Epithelial cell of esophagus (primary cell): ENCODE measurements at regions not wholly inside any gene's neighbourhood (a gene's known extent, or its start where the extent isn't known, plus 50 kb on each side); places are given as distances from the start of the nearest gene placed in this dataset.

Experiments
- DNase-seq: peaks from one replicate; pipeline ENCODE4 v3.0.0; 2010; ENCODE audit warnings: low read depth
- H3K4me3 ChIP-seq: 2 replicates; pipeline ENCODE4 v1.5.1; 2011; ENCODE audit warnings: mild to moderate bottlenecking, low read length, control low read depth
- TF ChIP-seq, protein P1 (sequence below): IDR thresholded peaks from 2 replicates; pipeline ENCODE4 v1.5.1; 2011; ENCODE audit warnings: low read depth, mild to moderate bottlenecking, low read length, control low read depth, inconsistent platforms; ENCODE audit not compliant: insufficient read depth; ENCODE audit errors: missing control alignments

DNA sequence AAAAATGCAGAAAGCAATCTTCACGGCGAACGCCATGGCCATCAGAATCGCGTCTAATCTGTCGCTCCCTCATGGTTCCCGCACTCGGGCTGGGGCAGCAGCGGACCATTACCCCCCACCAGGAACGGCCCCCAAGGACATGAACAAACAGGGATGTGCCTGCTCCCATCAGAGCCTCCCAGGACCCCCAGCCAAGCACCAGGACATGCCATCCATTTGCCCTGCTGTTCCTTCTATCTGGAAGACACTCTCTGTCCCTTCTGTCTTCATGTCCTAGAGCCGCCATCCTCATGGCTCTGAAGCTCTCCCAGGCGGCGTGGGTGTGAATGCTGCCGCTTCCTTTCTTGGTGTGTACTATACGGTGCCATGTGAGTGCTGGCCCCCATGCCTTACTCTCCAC is 371.8 kb downstream of the BCL11B start:
- TF ChIP-seq, protein P1, sequence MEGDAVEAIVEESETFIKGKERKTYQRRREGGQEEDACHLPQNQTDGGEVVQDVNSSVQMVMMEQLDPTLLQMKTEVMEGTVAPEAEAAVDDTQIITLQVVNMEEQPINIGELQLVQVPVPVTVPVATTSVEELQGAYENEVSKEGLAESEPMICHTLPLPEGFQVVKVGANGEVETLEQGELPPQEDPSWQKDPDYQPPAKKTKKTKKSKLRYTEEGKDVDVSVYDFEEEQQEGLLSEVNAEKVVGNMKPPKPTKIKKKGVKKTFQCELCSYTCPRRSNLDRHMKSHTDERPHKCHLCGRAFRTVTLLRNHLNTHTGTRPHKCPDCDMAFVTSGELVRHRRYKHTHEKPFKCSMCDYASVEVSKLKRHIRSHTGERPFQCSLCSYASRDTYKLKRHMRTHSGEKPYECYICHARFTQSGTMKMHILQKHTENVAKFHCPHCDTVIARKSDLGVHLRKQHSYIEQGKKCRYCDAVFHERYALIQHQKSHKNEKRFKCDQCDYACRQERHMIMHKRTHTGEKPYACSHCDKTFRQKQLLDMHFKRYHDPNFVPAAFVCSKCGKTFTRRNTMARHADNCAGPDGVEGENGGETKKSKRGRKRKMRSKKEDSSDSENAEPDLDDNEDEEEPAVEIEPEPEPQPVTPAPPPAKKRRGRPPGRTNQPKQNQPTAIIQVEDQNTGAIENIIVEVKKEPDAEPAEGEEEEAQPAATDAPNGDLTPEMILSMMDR = no peak
- H3K4me3 ChIP-seq = no peak overlapping the region
- no peak for DNase-seq

DNA sequence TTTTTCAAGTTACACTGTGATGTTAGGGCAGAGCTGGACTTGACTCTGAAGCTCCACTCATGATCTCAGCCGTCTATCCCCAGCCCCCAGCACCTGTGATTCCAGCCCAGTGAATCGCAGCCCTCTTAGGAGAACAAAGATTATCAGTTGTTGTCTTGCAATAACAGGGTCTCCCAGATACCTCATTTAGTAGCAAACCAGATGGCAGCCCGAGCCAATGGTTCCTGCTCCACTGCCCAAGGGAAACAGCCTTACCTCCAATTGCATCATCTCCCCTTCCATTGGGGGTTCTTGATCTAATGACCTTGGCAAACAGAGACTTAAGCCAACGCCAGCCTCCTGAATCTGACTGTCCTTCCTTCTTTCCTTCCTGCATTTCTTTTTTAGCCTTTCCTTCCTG is 371.2 kb downstream of the BCL11B start:
- DNase-seq = no peak
- TF ChIP-seq, protein P1 = no peak
- H3K4me3 ChIP-seq = no peak overlapping the region

DNA sequence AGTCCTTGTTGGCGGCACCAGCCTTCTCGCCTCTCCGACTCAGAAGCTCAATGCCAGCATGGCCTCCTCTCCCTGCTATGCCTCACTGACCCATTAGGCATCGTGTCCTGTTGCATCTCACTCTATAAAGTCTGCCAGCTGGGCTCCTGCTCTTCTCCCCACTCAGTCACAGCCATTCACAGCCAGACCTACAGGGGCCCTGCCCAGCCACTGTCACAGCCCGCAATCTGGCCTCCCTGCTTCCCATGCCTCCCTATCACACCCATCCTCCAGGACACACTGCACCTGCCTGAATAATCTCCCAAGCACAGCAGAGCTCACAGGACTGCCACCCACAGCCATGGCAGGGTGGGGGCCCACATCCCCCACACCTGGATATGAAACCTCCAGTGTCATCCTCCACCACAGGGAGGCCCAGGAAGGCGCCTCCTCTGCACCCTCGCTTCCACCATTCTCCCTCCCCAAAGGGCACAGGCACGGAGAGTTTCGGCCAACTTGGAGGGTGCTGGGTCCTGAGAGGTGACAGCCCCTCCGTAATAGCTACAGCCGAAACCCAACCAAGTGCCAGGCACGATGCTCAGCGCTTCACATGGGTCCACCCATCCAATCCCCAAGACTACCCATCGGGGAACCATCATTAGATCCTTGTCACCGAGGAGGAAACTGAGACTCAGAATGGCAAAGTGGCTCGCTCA is 370.3 kb downstream of the BCL11B start:
- H3K4me3 ChIP-seq = no peak overlapping the region
- DNase-seq = no peak
- TF ChIP-seq, protein P1 = no peak

DNA sequence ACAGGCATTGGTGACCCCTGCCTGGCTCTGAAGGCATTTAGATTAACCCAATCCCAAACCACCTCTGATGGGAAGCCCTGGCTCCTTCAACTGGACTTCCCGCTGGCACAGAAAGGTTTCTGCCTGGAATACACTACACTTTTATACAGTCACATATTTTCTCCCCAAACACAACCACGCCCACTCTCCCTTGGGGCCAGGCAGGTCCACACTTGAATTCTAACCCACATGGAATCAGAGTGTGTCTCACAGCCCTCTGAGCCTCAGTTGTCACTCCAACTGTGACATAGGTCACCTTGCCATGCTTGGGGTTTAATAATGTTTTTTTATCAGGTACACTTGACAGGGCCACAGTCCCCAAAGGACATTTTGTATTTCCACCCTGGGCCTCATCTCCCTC is 368.6 kb downstream of the BCL11B start:
- TF ChIP-seq, protein P1 = no peak
- DNase-seq = peak; percentile 89
- H3K4me3 ChIP-seq = no peak overlapping the region

DNA sequence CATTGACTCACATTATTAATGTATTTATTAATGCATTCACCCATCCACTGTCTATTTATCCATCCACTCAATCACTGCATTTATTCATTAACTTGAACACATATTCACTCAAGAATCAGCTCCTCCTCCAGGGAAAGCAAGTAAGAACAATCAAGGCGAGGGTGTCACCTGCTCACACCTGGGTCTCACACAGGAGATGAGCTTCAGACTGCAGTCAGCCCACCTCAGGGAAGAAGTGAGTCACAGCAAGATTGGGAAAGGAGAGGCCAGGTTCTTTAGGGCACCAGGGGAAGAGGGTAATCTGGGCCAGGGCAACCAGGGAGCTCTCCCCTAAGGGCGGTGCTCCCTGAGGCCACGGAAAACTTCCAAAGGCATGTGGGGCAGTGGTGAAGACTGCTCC is 367.3 kb downstream of the BCL11B start:
- TF ChIP-seq, protein P1 = no peak
- peak; percentile 77 for DNase-seq
- H3K4me3 ChIP-seq = no peak overlapping the region

DNA sequence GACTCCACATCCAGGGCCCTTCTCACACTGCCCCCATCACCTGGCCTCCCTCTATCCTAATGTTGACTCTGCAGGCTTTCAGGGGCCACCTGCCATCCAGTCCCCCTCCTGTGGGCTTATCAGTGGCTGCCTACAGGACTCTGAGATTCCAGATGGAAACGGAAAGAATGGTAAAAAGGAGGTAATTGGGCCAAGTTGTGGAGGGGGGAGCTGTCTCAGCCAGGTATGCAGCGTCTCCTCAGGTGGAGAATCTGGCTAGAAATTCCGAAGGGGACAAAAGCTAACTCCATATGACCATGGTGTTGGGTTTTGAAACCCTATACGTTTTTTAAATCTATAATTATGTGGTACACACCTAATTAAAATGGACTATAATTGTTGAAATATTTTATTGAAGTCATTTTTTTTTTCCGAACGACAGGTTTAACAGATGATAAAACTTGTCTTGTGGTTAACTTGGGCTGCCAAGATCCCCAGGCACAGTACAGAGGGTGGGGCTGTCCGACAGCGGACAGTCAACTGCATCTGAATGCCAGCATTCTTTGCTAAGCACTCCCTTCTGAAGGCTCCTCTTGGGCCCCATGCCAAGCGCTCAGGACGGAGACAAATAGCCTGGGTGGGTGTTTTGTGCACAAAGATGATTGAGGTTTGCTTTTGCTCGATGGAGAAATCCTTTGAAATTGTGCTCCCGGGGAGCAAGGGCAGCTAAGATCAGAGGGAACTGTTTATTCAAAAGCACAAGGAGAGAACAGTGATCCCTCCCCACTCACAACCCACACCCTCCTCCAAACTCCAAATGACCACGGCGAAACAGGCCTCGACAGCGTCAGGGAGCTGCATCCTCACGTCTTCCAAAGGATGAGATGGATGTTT is 365.6 kb downstream of the BCL11B start:
- TF ChIP-seq, protein P1 = no peak
- DNase-seq = peak; percentile 94
- H3K4me3 ChIP-seq = peak overlapping the region; percentile 7
